IMR-90 (cell line): ENCODE measurements at regions not wholly inside any gene's neighbourhood (a gene's known extent, or its start where the extent isn't known, plus 50 kb on each side); places are given as distances from the start of the nearest gene placed in this dataset.

Source experiments
- RCOR1 ChIP-seq: IDR thresholded peaks from 2 replicates; pipeline ENCODE4 v1.6.1; 2012; ENCODE audit warnings: mild to moderate bottlenecking, low read length, improper control_type of control experiment; ENCODE audit not compliant: insufficient replicate concordance
- TF ChIP-seq, protein P1 (sequence below): conservative IDR thresholded peaks from 2 replicates; pipeline ENCODE4 v1.5.1; 2012; ENCODE audit warnings: mild to moderate bottlenecking, low read depth, low read length, improper control_type of control experiment

DNA sequence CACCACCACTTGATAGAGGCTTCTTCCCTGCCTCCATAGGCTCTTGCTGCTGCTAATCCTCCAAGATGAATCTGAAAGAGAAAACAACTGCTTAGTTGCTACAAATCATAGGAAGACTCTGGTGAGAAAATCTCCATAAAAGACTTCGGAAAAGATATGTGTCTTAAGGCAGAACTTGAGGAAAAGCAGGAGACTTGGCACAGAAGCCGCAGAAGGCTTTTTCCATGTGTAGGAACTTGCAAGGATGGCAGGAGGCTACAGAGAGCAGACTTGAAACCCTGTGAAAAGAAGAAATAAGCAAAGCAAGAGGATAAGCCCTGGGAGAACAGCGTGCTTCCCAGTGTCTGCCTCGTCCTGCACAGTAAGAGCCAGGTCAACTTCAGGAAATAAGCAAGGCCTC is 128.2 kb upstream of the NDUFV2 start:
- TF ChIP-seq, protein P1, sequence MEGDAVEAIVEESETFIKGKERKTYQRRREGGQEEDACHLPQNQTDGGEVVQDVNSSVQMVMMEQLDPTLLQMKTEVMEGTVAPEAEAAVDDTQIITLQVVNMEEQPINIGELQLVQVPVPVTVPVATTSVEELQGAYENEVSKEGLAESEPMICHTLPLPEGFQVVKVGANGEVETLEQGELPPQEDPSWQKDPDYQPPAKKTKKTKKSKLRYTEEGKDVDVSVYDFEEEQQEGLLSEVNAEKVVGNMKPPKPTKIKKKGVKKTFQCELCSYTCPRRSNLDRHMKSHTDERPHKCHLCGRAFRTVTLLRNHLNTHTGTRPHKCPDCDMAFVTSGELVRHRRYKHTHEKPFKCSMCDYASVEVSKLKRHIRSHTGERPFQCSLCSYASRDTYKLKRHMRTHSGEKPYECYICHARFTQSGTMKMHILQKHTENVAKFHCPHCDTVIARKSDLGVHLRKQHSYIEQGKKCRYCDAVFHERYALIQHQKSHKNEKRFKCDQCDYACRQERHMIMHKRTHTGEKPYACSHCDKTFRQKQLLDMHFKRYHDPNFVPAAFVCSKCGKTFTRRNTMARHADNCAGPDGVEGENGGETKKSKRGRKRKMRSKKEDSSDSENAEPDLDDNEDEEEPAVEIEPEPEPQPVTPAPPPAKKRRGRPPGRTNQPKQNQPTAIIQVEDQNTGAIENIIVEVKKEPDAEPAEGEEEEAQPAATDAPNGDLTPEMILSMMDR = no peak
- TF ChIP-seq RCOR1 = no peak
